ENCODE measurements at regions not wholly inside any gene's neighbourhood (a gene's known extent, or its start where the extent isn't known, plus 50 kb on each side); places are given as distances from the start of the nearest gene placed in this dataset.

DNA sequence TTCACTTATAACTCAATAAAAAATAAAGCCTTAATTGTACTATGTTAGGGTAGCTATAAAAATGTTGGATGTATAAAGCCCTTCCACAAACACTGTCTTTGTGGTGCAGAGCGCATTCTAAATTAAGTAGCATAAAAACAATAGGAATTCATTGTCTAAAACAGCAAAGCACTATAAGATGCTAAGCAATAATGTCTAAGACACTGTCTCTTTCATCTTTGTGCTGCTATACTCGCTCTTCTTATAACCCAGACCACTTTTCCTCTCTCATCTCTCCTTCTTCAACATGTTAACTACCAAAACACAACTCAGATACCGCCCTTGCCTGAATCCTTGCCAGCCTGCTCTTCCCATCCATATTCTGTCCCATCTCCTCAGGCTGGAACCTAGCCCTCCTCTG is 170.0 kb downstream of the CENPC start:
- Histone ChIP-seq H3K27me3 (ENCODE audit: control insufficient read depth, insufficient read depth, low read length) (no peaks in the 10 kb centered on the region), H3K4me1 (ENCODE audit: control insufficient read depth, insufficient read depth, low read length) (peaks cover 3% of the 10 kb centered on the region), H3K9me3 (ENCODE audit: control insufficient read depth, insufficient read depth, low read length) (no peaks in the 10 kb centered on the region), H3K36me3 (ENCODE audit: control insufficient read depth, insufficient read depth, low read length) (no peaks in the 10 kb centered on the region), H3K9ac (ENCODE audit: low read depth, low read length) (no peak overlapping the region), H3K4me3 (ENCODE audit: low read depth, low read length) (no peak overlapping the region)

GRCh38 chr4:67371615-67372014 is 173.7 kb downstream of the CENPC start:
- Histone ChIP-seq H3K4me1 (ENCODE audit: control insufficient read depth, insufficient read depth, low read length) (peaks cover 3% of the 10 kb centered on the region), H3K27me3 (ENCODE audit: control insufficient read depth, insufficient read depth, low read length) (no peaks in the 10 kb centered on the region), H3K4me3 (ENCODE audit: low read depth, low read length) (no peak overlapping the region), H3K9ac (ENCODE audit: low read depth, low read length) (no peak overlapping the region), H3K36me3 (ENCODE audit: control insufficient read depth, insufficient read depth, low read length) (no peaks in the 10 kb centered on the region), H3K9me3 (ENCODE audit: control insufficient read depth, insufficient read depth, low read length) (no peaks in the 10 kb centered on the region)

- H3K9ac ChIP-seq (ENCODE audit: low read depth, low read length), result no peak overlapping the region
- no peaks in the 10 kb centered on the region for H3K9me3 ChIP-seq (ENCODE audit: control insufficient read depth, insufficient read depth, low read length)
- no peaks in the 10 kb centered on the region for H3K36me3 ChIP-seq (ENCODE audit: control insufficient read depth, insufficient read depth, low read length)
- H3K4me1 ChIP-seq (ENCODE audit: control insufficient read depth, insufficient read depth, low read length), result peaks cover 3% of the 10 kb centered on the region
- no peaks in the 10 kb centered on the region for H3K27me3 ChIP-seq (ENCODE audit: control insufficient read depth, insufficient read depth, low read length)
- no peak overlapping the region for H3K4me3 ChIP-seq (ENCODE audit: low read depth, low read length)
These were observed 178.9 kb downstream of the CENPC start for GRCh38 chr4:67366311-67366861.

- H3K4me3 ChIP-seq (ENCODE audit: low read depth, low read length), result no peak overlapping the region
- H3K4me1 ChIP-seq (ENCODE audit: control insufficient read depth, insufficient read depth, low read length), result peaks cover under 1% of the 10 kb centered on the region
- no peaks in the 10 kb centered on the region for H3K36me3 ChIP-seq (ENCODE audit: control insufficient read depth, insufficient read depth, low read length)
- H3K27me3 ChIP-seq (ENCODE audit: control insufficient read depth, insufficient read depth, low read length), result no peaks in the 10 kb centered on the region
- H3K9me3 ChIP-seq (ENCODE audit: control insufficient read depth, insufficient read depth, low read length), result no peaks in the 10 kb centered on the region
- no peak overlapping the region for H3K9ac ChIP-seq (ENCODE audit: low read depth, low read length)
These were observed 179.6 kb downstream of the CENPC start for GRCh38 chr4:67365661-67366245.

- Histone ChIP-seq H3K9ac (ENCODE audit: low read depth, low read length) (no peak overlapping the region), H3K4me3 (ENCODE audit: low read depth, low read length) (no peak overlapping the region), H3K36me3 (ENCODE audit: control insufficient read depth, insufficient read depth, low read length) (peaks cover 2% of the 10 kb centered on the region), H3K27me3 (ENCODE audit: control insufficient read depth, insufficient read depth, low read length) (no peaks in the 10 kb centered on the region), H3K9me3 (ENCODE audit: control insufficient read depth, insufficient read depth, low read length) (no peaks in the 10 kb centered on the region), H3K4me1 (ENCODE audit: control insufficient read depth, insufficient read depth, low read length) (no peaks in the 10 kb centered on the region)
These were observed 189.5 kb downstream of the CENPC start for GRCh38 chr4:67355806-67356205.

GRCh38 chr4:67346654-67347053 is 198.6 kb downstream of the CENPC start:
- Histone ChIP-seq H3K9me3 (ENCODE audit: control insufficient read depth, insufficient read depth, low read length) (no peaks in the 10 kb centered on the region), H3K36me3 (ENCODE audit: control insufficient read depth, insufficient read depth, low read length) (peaks cover under 1% of the 10 kb centered on the region), H3K4me3 (ENCODE audit: low read depth, low read length) (no peak overlapping the region), H3K9ac (ENCODE audit: low read depth, low read length) (no peak overlapping the region), H3K27me3 (ENCODE audit: control insufficient read depth, insufficient read depth, low read length) (no peaks in the 10 kb centered on the region), H3K4me1 (ENCODE audit: control insufficient read depth, insufficient read depth, low read length) (peaks cover 6% of the 10 kb centered on the region)

DNA sequence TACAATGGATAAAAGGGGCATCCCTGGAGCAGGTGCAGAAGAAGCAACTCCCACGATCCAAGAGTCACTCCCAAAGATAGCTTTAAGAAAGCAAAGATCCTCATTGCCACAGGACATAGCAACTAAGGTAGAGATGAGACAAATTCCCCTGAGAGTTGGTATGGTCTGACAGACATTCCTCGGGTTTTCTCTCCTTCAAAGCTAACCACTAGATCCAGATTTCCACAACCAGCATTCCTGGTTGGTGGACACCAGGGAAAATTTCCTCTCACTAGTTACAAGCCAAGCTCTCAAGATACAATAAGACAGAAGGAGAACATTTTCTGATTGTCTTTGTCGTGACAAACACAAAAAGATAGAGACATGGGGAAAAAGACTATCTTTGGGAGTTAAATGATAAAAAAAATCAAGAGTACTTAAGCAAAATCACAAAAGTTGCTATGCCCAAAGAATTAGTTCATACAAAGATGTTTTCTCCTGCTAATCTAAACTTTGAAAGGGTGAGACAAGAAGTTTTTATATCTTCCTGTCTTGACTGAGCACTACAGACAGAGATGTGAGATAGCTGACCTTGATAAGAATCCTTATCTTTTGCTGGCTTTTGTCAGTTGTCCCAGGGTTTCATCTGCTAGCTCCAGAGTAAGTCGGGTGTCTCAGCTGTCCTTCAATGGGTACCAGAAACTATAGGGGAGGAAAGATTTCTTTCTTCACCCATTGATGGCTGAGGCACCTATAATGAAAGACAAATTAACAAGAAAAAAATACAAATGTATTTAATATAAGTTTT is 200.5 kb downstream of the CENPC start:
- peaks cover 6% of the 10 kb centered on the region for H3K4me1 ChIP-seq (ENCODE audit: control insufficient read depth, insufficient read depth, low read length)
- H3K9me3 ChIP-seq (ENCODE audit: control insufficient read depth, insufficient read depth, low read length), result no peaks in the 10 kb centered on the region
- no peaks in the 10 kb centered on the region for H3K36me3 ChIP-seq (ENCODE audit: control insufficient read depth, insufficient read depth, low read length)
- no peak overlapping the region for H3K4me3 ChIP-seq (ENCODE audit: low read depth, low read length)
- H3K9ac ChIP-seq (ENCODE audit: low read depth, low read length), result no peak overlapping the region
- H3K27me3 ChIP-seq (ENCODE audit: control insufficient read depth, insufficient read depth, low read length), result no peaks in the 10 kb centered on the region

- Histone ChIP-seq H3K4me3 (ENCODE audit: low read depth, low read length) (no peak overlapping the region), H3K4me1 (ENCODE audit: control insufficient read depth, insufficient read depth, low read length) (peaks cover 6% of the 10 kb centered on the region)
These were observed 202.1 kb downstream of the CENPC start for GRCh38 chr4:67343199-67343598.

GRCh38 chr4:67342291-67342690 is 203.0 kb downstream of the CENPC start:
- no peak overlapping the region for H3K9ac ChIP-seq (ENCODE audit: low read depth, low read length)
- peaks cover 6% of the 10 kb centered on the region for H3K4me1 ChIP-seq (ENCODE audit: control insufficient read depth, insufficient read depth, low read length)
- no peaks in the 10 kb centered on the region for H3K27me3 ChIP-seq (ENCODE audit: control insufficient read depth, insufficient read depth, low read length)
- no peaks in the 10 kb centered on the region for H3K9me3 ChIP-seq (ENCODE audit: control insufficient read depth, insufficient read depth, low read length)
- no peak overlapping the region for H3K4me3 ChIP-seq (ENCODE audit: low read depth, low read length)
- no peaks in the 10 kb centered on the region for H3K36me3 ChIP-seq (ENCODE audit: control insufficient read depth, insufficient read depth, low read length)

More at GRCh38 chr4:67343199-67343598, 202.1 kb downstream of the CENPC start:
- Histone ChIP-seq H3K36me3 (ENCODE audit: control insufficient read depth, insufficient read depth, low read length) (no peaks in the 10 kb centered on the region), H3K9ac (ENCODE audit: low read depth, low read length) (no peak overlapping the region), H3K9me3 (ENCODE audit: control insufficient read depth, insufficient read depth, low read length) (no peaks in the 10 kb centered on the region), H3K27me3 (ENCODE audit: control insufficient read depth, insufficient read depth, low read length) (no peaks in the 10 kb centered on the region)

DNA sequence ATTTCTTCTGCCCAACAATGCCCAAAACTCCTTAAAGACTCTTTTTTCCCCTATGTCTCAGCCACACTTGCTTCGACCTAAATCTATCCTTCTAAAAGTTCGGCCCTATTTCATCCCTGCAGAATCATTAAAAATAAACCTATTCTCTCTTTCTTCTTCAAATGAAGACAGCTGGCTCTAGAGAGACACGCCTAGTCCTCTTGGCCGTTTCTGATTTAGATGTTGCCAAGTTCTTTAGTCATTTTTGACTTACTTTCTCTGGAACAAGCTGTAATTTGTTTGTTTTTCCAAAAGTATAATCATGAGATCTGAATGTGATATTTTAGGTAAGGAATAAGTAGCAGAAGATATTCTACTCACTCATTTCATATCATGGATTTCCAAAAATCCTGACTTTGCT is 211.6 kb downstream of the CENPC start:
- H3K4me3 ChIP-seq (ENCODE audit: low read depth, low read length), result no peak overlapping the region
- no peaks in the 10 kb centered on the region for H3K4me1 ChIP-seq (ENCODE audit: control insufficient read depth, insufficient read depth, low read length)
- no peaks in the 10 kb centered on the region for H3K36me3 ChIP-seq (ENCODE audit: control insufficient read depth, insufficient read depth, low read length)
- H3K9ac ChIP-seq (ENCODE audit: low read depth, low read length), result no peak overlapping the region
- no peaks in the 10 kb centered on the region for H3K27me3 ChIP-seq (ENCODE audit: control insufficient read depth, insufficient read depth, low read length)
- no peaks in the 10 kb centered on the region for H3K9me3 ChIP-seq (ENCODE audit: control insufficient read depth, insufficient read depth, low read length)

DNA sequence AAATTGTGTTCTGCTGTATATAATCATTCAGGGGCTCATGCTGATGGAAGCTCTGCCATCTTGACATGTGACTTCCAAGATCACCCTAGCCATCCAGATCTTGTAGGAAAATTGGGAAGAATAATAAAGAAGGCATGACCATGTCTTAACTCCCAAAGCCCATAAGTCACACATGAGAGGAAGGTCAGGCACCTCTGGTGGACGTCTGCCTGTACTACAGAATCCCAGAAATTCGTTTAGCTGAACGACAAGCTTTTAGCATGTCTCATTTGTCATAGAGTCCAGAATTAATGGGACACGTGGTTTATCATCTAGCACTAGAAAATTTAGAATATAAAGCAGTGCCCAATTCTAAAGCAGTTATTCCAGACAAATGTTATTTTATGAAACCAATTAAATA is 212.7 kb downstream of the CENPC start:
- H3K4me1 ChIP-seq (ENCODE audit: control insufficient read depth, insufficient read depth, low read length), result no peaks in the 10 kb centered on the region
- no peak overlapping the region for H3K4me3 ChIP-seq (ENCODE audit: low read depth, low read length)
- no peaks in the 10 kb centered on the region for H3K27me3 ChIP-seq (ENCODE audit: control insufficient read depth, insufficient read depth, low read length)
- H3K9ac ChIP-seq (ENCODE audit: low read depth, low read length), result no peak overlapping the region
- H3K9me3 ChIP-seq (ENCODE audit: control insufficient read depth, insufficient read depth, low read length), result no peaks in the 10 kb centered on the region
- H3K36me3 ChIP-seq (ENCODE audit: control insufficient read depth, insufficient read depth, low read length), result no peaks in the 10 kb centered on the region

GRCh38 chr4:67328393-67328792 is 216.9 kb downstream of the CENPC start:
- no peaks in the 10 kb centered on the region for H3K36me3 ChIP-seq (ENCODE audit: control insufficient read depth, insufficient read depth, low read length)
- no peak overlapping the region for H3K9ac ChIP-seq (ENCODE audit: low read depth, low read length)
- peaks cover 2% of the 10 kb centered on the region for H3K9me3 ChIP-seq (ENCODE audit: control insufficient read depth, insufficient read depth, low read length)
- no peak overlapping the region for H3K4me3 ChIP-seq (ENCODE audit: low read depth, low read length)
- no peaks in the 10 kb centered on the region for H3K27me3 ChIP-seq (ENCODE audit: control insufficient read depth, insufficient read depth, low read length)
- no peaks in the 10 kb centered on the region for H3K4me1 ChIP-seq (ENCODE audit: control insufficient read depth, insufficient read depth, low read length)

Measured in iPS-15b (cell line).